A673 (cell line): ENCODE measurements at regions not wholly inside any gene's neighbourhood (a gene's known extent, or its start where the extent isn't known, plus 50 kb on each side); places are given as distances from the start of the nearest gene placed in this dataset.

Experiments
- EZH2 ChIP-seq: fragments of 200-600 bp; sonication (generic); IDR thresholded peaks from 2 replicates; pipeline ENCODE4 v1.6.1; 2017; ENCODE audit warnings: borderline replicate concordance, low read depth, mild to moderate bottlenecking, mixed read lengths, antibody characterized with exemption, low read length; ENCODE audit not compliant: poor library complexity, severe bottlenecking
- TF ChIP-seq, protein P1 (sequence below): fragments of 300-800, 200-600 bp; sonication (generic); conservative IDR thresholded peaks from 2 replicates; pipeline ENCODE4 v1.5.1; 2017; ENCODE audit warnings: low read depth, mild to moderate bottlenecking, antibody characterized with exemption, low read length, moderate library complexity, mixed read lengths

DNA sequence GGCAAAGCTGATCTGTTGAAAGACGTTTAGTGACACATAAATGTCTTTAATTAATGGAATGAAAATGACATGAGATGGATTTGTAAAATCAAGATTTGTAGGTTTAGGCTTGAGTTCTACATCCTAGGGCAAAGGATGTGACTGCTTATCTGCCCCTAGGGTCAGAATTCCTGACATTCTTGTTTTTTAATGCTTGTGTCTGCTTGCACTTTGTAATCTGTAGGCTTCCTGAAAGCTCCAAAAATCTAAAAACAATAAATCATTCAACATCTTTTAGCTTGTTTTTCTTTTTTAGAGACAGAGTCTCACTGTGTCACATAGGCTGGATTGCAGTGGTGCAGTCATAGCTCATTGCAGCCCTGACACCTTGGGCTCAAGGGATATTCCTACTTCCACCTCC, 107.9 kb upstream of the MLIP start:
- TF ChIP-seq, protein P1, sequence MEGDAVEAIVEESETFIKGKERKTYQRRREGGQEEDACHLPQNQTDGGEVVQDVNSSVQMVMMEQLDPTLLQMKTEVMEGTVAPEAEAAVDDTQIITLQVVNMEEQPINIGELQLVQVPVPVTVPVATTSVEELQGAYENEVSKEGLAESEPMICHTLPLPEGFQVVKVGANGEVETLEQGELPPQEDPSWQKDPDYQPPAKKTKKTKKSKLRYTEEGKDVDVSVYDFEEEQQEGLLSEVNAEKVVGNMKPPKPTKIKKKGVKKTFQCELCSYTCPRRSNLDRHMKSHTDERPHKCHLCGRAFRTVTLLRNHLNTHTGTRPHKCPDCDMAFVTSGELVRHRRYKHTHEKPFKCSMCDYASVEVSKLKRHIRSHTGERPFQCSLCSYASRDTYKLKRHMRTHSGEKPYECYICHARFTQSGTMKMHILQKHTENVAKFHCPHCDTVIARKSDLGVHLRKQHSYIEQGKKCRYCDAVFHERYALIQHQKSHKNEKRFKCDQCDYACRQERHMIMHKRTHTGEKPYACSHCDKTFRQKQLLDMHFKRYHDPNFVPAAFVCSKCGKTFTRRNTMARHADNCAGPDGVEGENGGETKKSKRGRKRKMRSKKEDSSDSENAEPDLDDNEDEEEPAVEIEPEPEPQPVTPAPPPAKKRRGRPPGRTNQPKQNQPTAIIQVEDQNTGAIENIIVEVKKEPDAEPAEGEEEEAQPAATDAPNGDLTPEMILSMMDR = no peak
- no peak for TF ChIP-seq EZH2
